ENCODE measurements at regions not wholly inside any gene's neighbourhood (a gene's known extent, or its start where the extent isn't known, plus 50 kb on each side); places are given as distances from the start of the nearest gene placed in this dataset.

DNA sequence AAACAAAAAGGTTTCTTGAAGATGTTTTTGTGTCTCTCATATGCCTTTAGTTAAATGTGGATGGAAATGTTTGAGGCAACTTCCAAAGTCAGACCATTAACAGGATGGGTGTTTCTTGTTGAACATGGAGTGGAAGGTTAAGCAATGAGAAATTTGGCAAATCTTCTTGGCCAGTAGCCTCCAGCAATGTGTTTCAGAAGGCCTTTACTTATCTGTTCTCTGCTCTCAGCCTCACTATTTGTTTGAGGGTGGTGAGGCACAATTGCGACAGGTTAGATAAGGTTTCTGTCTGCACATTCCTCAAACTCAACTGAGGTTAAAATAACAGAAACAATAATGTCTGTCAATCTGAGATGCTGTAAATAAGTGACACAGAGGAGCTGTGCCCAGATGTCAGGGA is 1019.0 kb downstream of the DIAPH3 start:
- DNase-seq (ENCODE audit: low spot score), result no peak
- H3K4me3 Mint-ChIP-seq, result no peak overlapping the region
- H3K4me1 Mint-ChIP-seq, result no peaks in the 10 kb centered on the region
- ChIA-PET POLR2A (no interaction called here), CTCF (no interaction called here)
- H3K27ac Mint-ChIP-seq, result no peak overlapping the region
- no peaks in the 10 kb centered on the region for H3K27me3 Mint-ChIP-seq (ENCODE audit: low read depth)
- no peak for ATAC-seq
- TF ChIP-seq ESRRA (CRISPR knock-in tag; IDR thresholded peaks at IDR 0.05; ENCODE audit: borderline replicate concordance), result no peak
- TF ChIP-seq ZSCAN18 (CRISPR knock-in tag; IDR thresholded peaks at IDR 0.05), result no peak
- TF ChIP-seq CDX4 (CRISPR knock-in tag; IDR thresholded peaks at IDR 0.05; ENCODE audit: borderline replicate concordance), result no peak
- TF ChIP-seq HMGA2 (CRISPR knock-in tag; IDR thresholded peaks at IDR 0.05), result no peak
- TF ChIP-seq, protein P1, sequence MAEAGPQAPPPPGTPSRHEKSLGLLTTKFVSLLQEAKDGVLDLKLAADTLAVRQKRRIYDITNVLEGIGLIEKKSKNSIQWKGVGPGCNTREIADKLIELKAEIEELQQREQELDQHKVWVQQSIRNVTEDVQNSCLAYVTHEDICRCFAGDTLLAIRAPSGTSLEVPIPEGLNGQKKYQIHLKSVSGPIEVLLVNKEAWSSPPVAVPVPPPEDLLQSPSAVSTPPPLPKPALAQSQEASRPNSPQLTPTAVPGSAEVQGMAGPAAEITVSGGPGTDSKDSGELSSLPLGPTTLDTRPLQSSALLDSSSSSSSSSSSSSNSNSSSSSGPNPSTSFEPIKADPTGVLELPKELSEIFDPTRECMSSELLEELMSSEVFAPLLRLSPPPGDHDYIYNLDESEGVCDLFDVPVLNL (CRISPR knock-in tag; IDR thresholded peaks at IDR 0.05; ENCODE audit: borderline replicate concordance, low read depth), result no peak
- TF ChIP-seq MXD4 (CRISPR knock-in tag; IDR thresholded peaks at IDR 0.05; ENCODE audit: borderline replicate concordance), result no peak
- TF ChIP-seq RORB (CRISPR knock-in tag; IDR thresholded peaks at IDR 0.05), result no peak
- TF ChIP-seq ETV6 (CRISPR knock-in tag; IDR thresholded peaks at IDR 0.05), result no peak
- no peak for TF ChIP-seq GRHL2 (CRISPR knock-in tag; IDR thresholded peaks at IDR 0.05; ENCODE audit: insufficient replicate concordance, severe bottlenecking)
- TF ChIP-seq ZNF263 (CRISPR knock-in tag; IDR thresholded peaks at IDR 0.05; ENCODE audit: low read depth), result no peak
- TF ChIP-seq, protein P2, sequence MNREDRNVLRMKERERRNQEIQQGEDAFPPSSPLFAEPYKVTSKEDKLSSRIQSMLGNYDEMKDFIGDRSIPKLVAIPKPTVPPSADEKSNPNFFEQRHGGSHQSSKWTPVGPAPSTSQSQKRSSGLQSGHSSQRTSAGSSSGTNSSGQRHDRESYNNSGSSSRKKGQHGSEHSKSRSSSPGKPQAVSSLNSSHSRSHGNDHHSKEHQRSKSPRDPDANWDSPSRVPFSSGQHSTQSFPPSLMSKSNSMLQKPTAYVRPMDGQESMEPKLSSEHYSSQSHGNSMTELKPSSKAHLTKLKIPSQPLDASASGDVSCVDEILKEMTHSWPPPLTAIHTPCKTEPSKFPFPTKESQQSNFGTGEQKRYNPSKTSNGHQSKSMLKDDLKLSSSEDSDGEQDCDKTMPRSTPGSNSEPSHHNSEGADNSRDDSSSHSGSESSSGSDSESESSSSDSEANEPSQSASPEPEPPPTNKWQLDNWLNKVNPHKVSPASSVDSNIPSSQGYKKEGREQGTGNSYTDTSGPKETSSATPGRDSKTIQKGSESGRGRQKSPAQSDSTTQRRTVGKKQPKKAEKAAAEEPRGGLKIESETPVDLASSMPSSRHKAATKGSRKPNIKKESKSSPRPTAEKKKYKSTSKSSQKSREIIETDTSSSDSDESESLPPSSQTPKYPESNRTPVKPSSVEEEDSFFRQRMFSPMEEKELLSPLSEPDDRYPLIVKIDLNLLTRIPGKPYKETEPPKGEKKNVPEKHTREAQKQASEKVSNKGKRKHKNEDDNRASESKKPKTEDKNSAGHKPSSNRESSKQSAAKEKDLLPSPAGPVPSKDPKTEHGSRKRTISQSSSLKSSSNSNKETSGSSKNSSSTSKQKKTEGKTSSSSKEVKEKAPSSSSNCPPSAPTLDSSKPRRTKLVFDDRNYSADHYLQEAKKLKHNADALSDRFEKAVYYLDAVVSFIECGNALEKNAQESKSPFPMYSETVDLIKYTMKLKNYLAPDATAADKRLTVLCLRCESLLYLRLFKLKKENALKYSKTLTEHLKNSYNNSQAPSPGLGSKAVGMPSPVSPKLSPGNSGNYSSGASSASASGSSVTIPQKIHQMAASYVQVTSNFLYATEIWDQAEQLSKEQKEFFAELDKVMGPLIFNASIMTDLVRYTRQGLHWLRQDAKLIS (CRISPR knock-in tag; IDR thresholded peaks at IDR 0.05; ENCODE audit: borderline replicate concordance), result no peak
- H3K9me3 Mint-ChIP-seq, result no peaks in the 10 kb centered on the region
- no peaks in the 10 kb centered on the region for H3K36me3 Mint-ChIP-seq

DNA sequence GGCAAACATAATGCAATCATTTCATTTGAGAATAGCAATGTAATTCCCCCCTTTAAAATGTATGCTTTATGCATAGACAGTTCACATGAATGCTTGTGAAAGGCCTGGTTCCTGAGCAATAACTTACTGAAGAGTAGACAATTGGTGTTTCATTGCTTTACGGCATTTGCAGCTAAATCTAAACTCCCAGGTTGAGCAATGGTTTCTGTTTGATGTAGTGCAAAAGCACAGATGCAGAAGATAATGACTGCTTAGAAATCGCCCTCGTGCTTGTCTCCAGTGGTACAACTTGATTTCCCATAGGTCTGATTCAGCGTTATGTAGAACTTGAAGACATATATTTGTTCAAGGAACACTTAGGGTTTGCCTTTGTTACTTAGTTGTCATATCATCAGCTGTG is 1018.3 kb downstream of the DIAPH3 start:
- Mint-ChIP-seq H3K4me1 (no peaks in the 10 kb centered on the region), H3K4me3 (no peak overlapping the region), H3K27ac (no peak overlapping the region), H3K36me3 (no peaks in the 10 kb centered on the region), H3K27me3 (ENCODE audit: low read depth) (no peaks in the 10 kb centered on the region), H3K9me3 (no peaks in the 10 kb centered on the region)
- ATAC-seq (no peak), DNase-seq (ENCODE audit: low spot score) (no peak)
- POLR2A ChIA-PET, result no interaction called here
- CTCF ChIA-PET, result no interaction called here
- TF ChIP-seq FOXJ3 (CRISPR knock-in tag; IDR thresholded peaks at IDR 0.05; ENCODE audit: borderline replicate concordance), result no peak
- TF ChIP-seq MAX (CRISPR knock-in tag; IDR thresholded peaks at IDR 0.05), result no peak
- no peak for TF ChIP-seq ZNF232 (CRISPR knock-in tag; IDR thresholded peaks at IDR 0.05)
- no peak for TF ChIP-seq MXD4 (CRISPR knock-in tag; IDR thresholded peaks at IDR 0.05; ENCODE audit: borderline replicate concordance)
- TF ChIP-seq ZNF425 (CRISPR knock-in tag; conservative IDR thresholded peaks at IDR 0.05), result no peak
- TF ChIP-seq, protein P3, sequence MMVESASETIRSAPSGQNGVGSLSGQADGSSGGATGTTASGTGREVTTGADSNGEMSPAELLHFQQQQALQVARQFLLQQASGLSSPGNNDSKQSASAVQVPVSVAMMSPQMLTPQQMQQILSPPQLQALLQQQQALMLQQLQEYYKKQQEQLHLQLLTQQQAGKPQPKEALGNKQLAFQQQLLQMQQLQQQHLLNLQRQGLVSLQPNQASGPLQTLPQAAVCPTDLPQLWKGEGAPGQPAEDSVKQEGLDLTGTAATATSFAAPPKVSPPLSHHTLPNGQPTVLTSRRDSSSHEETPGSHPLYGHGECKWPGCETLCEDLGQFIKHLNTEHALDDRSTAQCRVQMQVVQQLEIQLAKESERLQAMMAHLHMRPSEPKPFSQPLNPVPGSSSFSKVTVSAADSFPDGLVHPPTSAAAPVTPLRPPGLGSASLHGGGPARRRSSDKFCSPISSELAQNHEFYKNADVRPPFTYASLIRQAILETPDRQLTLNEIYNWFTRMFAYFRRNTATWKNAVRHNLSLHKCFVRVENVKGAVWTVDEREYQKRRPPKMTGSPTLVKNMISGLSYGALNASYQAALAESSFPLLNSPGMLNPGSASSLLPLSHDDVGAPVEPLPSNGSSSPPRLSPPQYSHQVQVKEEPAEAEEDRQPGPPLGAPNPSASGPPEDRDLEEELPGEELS (CRISPR knock-in tag; IDR thresholded peaks at IDR 0.05), result no peak
- no peak for TF ChIP-seq ZNF219 (CRISPR knock-in tag; IDR thresholded peaks at IDR 0.05; ENCODE audit: borderline replicate concordance)
- TF ChIP-seq, protein P4, sequence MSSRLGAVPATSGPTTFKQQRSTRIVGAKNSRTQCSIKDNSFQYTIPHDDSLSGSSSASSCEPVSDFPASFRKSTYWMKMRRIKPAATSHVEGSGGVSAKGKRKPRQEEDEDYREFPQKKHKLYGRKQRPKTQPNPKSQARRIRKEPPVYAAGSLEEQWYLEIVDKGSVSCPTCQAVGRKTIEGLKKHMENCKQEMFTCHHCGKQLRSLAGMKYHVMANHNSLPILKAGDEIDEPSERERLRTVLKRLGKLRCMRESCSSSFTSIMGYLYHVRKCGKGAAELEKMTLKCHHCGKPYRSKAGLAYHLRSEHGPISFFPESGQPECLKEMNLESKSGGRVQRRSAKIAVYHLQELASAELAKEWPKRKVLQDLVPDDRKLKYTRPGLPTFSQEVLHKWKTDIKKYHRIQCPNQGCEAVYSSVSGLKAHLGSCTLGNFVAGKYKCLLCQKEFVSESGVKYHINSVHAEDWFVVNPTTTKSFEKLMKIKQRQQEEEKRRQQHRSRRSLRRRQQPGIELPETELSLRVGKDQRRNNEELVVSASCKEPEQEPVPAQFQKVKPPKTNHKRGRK (CRISPR knock-in tag; IDR thresholded peaks at IDR 0.05; ENCODE audit: borderline replicate concordance), result no peak
- TF ChIP-seq TP53 (CRISPR knock-in tag; IDR thresholded peaks at IDR 0.05), result no peak
- no peak for TF ChIP-seq NR2C2 (CRISPR knock-in tag; IDR thresholded peaks at IDR 0.05)
- TF ChIP-seq, protein P5, sequence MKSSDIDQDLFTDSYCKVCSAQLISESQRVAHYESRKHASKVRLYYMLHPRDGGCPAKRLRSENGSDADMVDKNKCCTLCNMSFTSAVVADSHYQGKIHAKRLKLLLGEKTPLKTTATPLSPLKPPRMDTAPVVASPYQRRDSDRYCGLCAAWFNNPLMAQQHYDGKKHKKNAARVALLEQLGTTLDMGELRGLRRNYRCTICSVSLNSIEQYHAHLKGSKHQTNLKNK (CRISPR knock-in tag; IDR thresholded peaks at IDR 0.05), result no peak
- no peak for TF ChIP-seq ZNF263 (CRISPR knock-in tag; IDR thresholded peaks at IDR 0.05; ENCODE audit: low read depth)

All from WTC11 (cell line).